Left colon (tissue), 2 donors: ENCODE measurements at regions not wholly inside any gene's neighbourhood (a gene's known extent, or its start where the extent isn't known, plus 50 kb on each side); places are given as distances from the start of the nearest gene placed in this dataset.

Experiments used
- ATAC-seq: fragments of 200-7000 bp; cut with Tn5 transposase; one replicate; pipeline ENCODE4 v1.9.1; 2020; ENCODE audit warnings: mild to moderate bottlenecking, moderate library complexity
- DNase-seq, 2 donors: peaks; one replicate each; pipeline ENCODE4 v3.0.0-alpha.2; 2020
- intact Hi-C, 2 donors: fragments of 100-400 bp; cut with DNase I in 1 of 2; cut with micrococcal nuclease in 1 of 2; formaldehyde crosslinking; loops; one replicate each; pipeline versions ENCODE4 v1.11.2 to v1.14.0; 2022; cut with DNase I, micrococcal nuclease
- donor health status: DM: no; HTN: no; CAD: no.
- donor health status: DM: yes; HTN: yes; CAD: no.

DNA sequence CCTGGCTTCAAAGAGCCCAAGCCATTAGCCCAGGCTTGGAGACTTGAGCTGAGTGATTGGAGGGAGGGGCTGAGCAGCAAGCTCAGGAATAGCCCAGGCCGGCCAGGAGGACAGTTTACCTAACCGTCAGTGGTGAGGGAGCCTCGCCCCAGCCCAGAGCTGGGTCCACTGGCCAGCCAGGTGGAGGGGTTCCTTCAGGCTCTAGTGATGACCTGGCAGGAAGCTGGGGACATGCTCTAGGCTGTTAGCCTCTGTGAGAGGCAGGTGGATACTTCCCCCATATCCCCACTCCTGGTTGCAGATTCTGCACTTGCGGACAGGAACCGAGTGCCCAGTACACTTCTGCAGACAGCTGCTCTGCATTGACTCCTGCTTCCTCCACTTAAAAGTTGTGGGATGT lies 61.2 kb upstream of the ANTXRL start:
- intact Hi-C loops, result no loop called here
- DNase-seq (no peak), ATAC-seq (no peak)

- intact Hi-C loops, result no loop called here
- ATAC-seq (no peak), DNase-seq (no peak)
Measured at GRCh38 chr10:46226232-46226631, 60.6 kb upstream of the ANTXRL start.

DNA sequence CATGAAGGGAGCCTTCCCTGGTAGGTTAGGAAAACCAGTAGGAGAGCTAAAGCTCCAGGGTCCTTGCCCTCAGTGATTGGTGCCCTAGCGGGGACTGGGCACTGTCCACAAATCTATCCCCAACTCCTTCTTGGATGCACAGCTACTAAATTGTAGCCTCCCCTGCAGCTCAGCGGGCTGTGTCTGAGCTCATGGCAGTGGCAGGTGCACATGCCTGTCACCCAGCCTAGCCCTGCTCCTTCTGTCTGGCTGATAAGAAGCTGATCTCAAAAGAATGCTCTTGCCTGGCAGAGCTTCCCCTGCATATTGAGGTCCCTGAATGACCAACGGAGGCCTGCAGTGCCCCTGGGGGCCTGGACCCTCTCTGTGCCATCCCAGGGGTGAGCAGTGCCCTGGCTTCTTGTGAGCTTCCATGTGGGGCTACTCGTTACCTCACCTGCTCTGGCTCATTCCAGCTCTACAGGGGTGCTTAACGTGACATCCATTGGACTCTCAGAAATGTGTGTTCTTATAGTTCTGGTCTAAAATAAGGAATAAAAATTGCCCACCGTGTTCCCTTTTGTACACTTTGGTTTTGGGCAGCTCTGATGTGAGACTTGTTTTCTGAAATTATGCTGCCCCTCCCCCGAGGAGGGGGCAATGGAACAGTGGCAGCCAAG lies 59.8 kb upstream of the ANTXRL start:
- no peak for ATAC-seq
- intact Hi-C loops, result no loop called here

DNA sequence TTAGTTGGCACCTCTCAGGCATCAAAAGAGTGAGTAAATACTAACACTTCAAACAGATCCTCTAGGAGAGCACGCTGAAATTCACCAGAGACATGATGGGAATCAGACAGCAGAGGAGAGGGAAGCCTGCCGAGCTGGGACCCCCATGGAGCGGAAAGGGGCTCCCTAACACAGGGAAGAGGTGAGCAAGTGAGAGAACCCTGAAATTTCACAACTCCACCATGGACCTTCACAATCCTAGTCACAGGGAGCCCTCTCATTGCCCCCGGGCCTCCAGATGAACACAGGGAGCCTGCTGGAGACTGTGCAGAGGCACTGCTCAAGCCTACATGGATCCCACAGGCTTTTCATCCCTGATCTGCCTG lies 59.2 kb upstream of the ANTXRL start:
- DNase-seq (no peak), ATAC-seq (no peak)
- intact Hi-C loops, result no loop called here

More for the DNA sequence above, 59.8 kb upstream of the ANTXRL start:
- DNase-seq, result no peak

GRCh38 chr10:46227936-46228562 lies 58.7 kb upstream of the ANTXRL start:
- intact Hi-C loops, result no loop called here
- DNase-seq, result no peak
- ATAC-seq, result no peak

GRCh38 chr10:46228563-46229071 lies 58.2 kb upstream of the ANTXRL start:
- ATAC-seq (peak; percentile 95), DNase-seq (peak; percentile 66 to 76)
- intact Hi-C loops, result no loop called here

DNA sequence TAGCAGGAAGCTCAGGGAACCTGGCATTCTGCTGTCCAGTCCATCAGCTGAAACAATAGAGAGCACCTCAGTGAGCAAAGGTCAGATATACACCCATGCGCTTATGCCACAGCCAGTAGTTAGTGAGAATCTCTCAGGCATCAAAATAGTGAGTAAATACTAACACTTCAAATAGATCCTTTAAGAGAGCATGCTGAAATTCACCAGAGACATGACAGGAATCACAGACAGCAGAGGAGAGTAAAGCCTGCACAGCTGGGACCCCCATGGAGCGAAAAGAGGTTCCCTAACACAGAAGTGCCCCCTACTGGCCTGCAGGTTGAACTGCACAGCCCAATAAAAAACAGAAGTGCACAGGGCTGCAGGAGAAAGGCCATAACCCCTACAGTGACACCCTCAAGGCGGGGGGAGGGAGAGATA lies 57.6 kb upstream of the ANTXRL start:
- DNase-seq, result peak; percentile 18 to 23
- intact Hi-C loops, result no loop called here
- peak; percentile 92 for ATAC-seq

- intact Hi-C loops, result no loop called here
- ATAC-seq (no peak), DNase-seq (no peak)
Measured at GRCh38 chr10:46230615-46231014, 56.2 kb upstream of the ANTXRL start.

GRCh38 chr10:46231087-46231486 lies 55.7 kb upstream of the ANTXRL start:
- DNase-seq (no peak), ATAC-seq (no peak)
- intact Hi-C loops, result no loop called here

GRCh38 chr10:46232084-46232483 lies 54.7 kb upstream of the ANTXRL start:
- ATAC-seq (no peak), DNase-seq (no peak)
- intact Hi-C loops, result no loop called here

- DNase-seq (no peak), ATAC-seq (no peak)
- intact Hi-C loops, result no loop called here
Measured at GRCh38 chr10:46232666-46233065, 54.1 kb upstream of the ANTXRL start.

DNA sequence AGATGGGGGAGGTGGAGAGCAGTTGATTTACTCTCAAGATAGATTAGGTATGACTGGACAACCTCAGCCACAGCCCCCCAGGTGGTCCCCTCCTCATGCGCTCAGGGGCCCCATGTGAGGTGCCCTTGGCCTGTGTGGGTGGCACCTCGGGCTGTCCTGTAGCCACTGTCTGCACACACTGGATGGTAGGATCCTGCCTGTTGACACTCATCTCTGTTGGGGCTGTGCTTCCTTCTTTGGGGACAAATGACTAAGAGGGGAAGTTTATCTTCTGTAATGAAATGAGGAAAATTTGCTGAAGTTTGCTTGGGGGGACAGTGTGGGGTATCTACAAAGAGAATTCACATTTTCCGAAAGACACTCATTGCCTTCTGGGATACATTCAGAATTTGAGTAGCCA lies 53.6 kb upstream of the ANTXRL start:
- ATAC-seq (no peak), DNase-seq (no peak)
- intact Hi-C loops, result no loop called here

GRCh38 chr10:46234026-46234425 lies 52.8 kb upstream of the ANTXRL start:
- intact Hi-C loops, result no loop called here
- DNase-seq (no peak), ATAC-seq (no peak)

DNA sequence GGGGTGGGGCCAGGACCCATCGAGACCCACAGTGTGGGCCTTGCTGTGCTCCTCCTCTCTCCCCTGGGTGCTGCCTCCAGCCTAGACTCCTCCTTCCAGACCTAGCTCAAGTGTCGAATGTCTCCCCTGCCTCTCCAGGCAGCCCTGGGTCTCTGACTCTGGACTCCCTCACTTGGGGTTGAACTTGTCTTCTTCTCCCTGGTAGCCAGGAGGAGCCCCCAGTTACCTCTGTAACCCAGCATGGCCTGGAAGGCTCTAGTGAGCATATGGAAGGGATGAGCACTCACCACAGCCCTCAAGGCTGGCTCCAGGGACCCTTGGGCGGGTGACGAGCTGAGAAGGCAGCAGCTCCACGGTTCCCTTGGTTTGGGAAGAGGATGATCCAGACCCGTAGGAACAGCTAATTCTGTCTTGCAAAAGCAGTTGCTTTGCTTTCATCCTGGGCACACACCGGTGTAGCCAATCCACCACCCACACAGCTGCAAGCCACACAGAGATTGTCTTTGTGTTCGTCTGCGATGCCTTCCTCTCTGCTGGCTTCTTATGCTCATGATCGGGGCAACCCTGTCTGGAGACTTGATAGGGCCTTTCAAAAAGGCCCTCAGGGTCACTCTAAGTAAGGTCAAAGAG lies 52.3 kb upstream of the ANTXRL start:
- ATAC-seq, result no peak

GRCh38 chr10:46235705-46236545 lies 50.9 kb upstream of the ANTXRL start:
- no peak for ATAC-seq
- DNase-seq, result no peak
- intact Hi-C loops, result no loop called here

More for the DNA sequence above, 52.3 kb upstream of the ANTXRL start:
- no peak for DNase-seq
- intact Hi-C loops, result no loop called here

DNA sequence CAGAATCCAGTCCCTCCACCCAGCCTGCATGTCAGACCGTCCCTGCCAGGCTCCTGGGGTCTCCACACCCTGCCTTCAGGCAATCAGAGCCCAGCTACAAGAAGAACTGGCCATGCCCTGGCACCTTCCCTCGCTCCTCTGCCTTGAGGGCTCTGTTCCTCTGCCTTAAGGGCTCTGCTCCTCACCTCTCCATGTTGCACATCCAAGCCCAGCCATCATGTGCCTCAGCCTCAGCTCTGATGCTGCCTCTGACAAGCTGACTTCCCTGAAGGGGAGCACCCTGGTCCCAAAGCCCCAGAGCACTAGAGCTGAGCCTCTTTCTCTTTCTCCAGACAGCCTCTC lies 50.3 kb upstream of the ANTXRL start:
- ATAC-seq (no peak), DNase-seq (no peak)
- intact Hi-C loops, result no loop called here

- no peak for DNase-seq
- intact Hi-C loops, result no loop called here
- ATAC-seq, result no peak
Measured at GRCh38 chr10:46236941-46237681, 49.7 kb upstream of the ANTXRL start.
